GM21737 (cell line): ENCODE measurements at regions not wholly inside any gene's neighbourhood (a gene's known extent, or its start where the extent isn't known, plus 50 kb on each side); places are given as distances from the start of the nearest gene placed in this dataset.

Source experiments
- ATAC-seq: cut with Tn5 transposase; IDR thresholded peaks from one replicate; pipeline ENCODE4 v1.9.1; 2021; ENCODE audit warnings: mild to moderate bottlenecking, moderate library complexity; ENCODE audit not compliant: unreplicated experiment

- ATAC-seq: no peak
Observed at GRCh38 chr1:88266051-88266450, 418.0 kb upstream of the PKN2 start.

- ATAC-seq: no peak
Observed at GRCh38 chr1:88272216-88272615, 411.9 kb upstream of the PKN2 start.

- no peak for ATAC-seq
Observed at GRCh38 chr1:88274431-88274830, 409.6 kb upstream of the PKN2 start.

GRCh38 chr1:88275259-88275862 is 408.7 kb upstream of the PKN2 start:
- ATAC-seq: no peak

- no peak for ATAC-seq
Observed at GRCh38 chr1:88276163-88276562, 407.9 kb upstream of the PKN2 start.

- ATAC-seq: no peak
Observed at GRCh38 chr1:88284066-88284465, 400.0 kb upstream of the PKN2 start.

GRCh38 chr1:88284666-88285366 is 399.3 kb upstream of the PKN2 start:
- no peak for ATAC-seq

GRCh38 chr1:88286716-88287115 is 397.4 kb upstream of the PKN2 start:
- no peak for ATAC-seq

GRCh38 chr1:88288571-88288970 is 395.5 kb upstream of the PKN2 start:
- ATAC-seq: no peak

- ATAC-seq: no peak
Observed at GRCh38 chr1:88289401-88290102, 394.5 kb upstream of the PKN2 start.

- no peak for ATAC-seq
Observed at GRCh38 chr1:88291611-88292354, 392.3 kb upstream of the PKN2 start.

- no peak for ATAC-seq
Observed at GRCh38 chr1:88293691-88294190, 390.3 kb upstream of the PKN2 start.

- ATAC-seq: no peak
Observed at GRCh38 chr1:88296227-88296626, 387.8 kb upstream of the PKN2 start.

GRCh38 chr1:88296642-88297041 is 387.4 kb upstream of the PKN2 start:
- ATAC-seq: no peak

GRCh38 chr1:88298506-88298905 is 385.6 kb upstream of the PKN2 start:
- ATAC-seq: no peak

GRCh38 chr1:88300752-88301263 is 383.3 kb upstream of the PKN2 start:
- no peak for ATAC-seq

GRCh38 chr1:88302843-88303486 is 381.1 kb upstream of the PKN2 start:
- ATAC-seq: no peak

- no peak for ATAC-seq
Observed at GRCh38 chr1:88311265-88311664, 372.8 kb upstream of the PKN2 start.

GRCh38 chr1:88311907-88312306 is 372.2 kb upstream of the PKN2 start:
- ATAC-seq: no peak

GRCh38 chr1:88317396-88317795 is 366.7 kb upstream of the PKN2 start:
- no peak for ATAC-seq

- no peak for ATAC-seq
Observed at GRCh38 chr1:88318740-88319139, 365.3 kb upstream of the PKN2 start.
